ENCODE measurements at regions not wholly inside any gene's neighbourhood (a gene's known extent, or its start where the extent isn't known, plus 50 kb on each side); places are given as distances from the start of the nearest gene placed in this dataset.

- DNase-seq = no peak
Measured at GRCh38 chr2:67660015-67660602, 263.0 kb downstream of the ETAA1 start.

GRCh38 chr2:67660871-67661270 is 263.7 kb downstream of the ETAA1 start:
- no peak for DNase-seq

GRCh38 chr2:67662222-67662621 is 265.1 kb downstream of the ETAA1 start:
- no peak for DNase-seq

- DNase-seq = no peak
Measured at GRCh38 chr2:67663776-67664175, 266.6 kb downstream of the ETAA1 start.

- DNase-seq = no peak
Measured at GRCh38 chr2:67666386-67667053, 269.4 kb downstream of the ETAA1 start.

- DNase-seq = no peak
Measured at GRCh38 chr2:67667054-67667908, 270.1 kb downstream of the ETAA1 start.

- DNase-seq = no peak
Measured at GRCh38 chr2:67668538-67668937, 271.4 kb downstream of the ETAA1 start.

- DNase-seq = no peak
Measured at GRCh38 chr2:67669168-67669567, 272.0 kb downstream of the ETAA1 start.

- DNase-seq = peak; percentile 57
Measured at GRCh38 chr2:67669766-67670165, 272.6 kb downstream of the ETAA1 start.

GRCh38 chr2:67670747-67671183 is 273.6 kb downstream of the ETAA1 start:
- DNase-seq = no peak

- no peak for DNase-seq
Measured at GRCh38 chr2:67671464-67672450, 274.6 kb downstream of the ETAA1 start.

- DNase-seq = no peak
Measured at GRCh38 chr2:67674668-67675067, 277.5 kb downstream of the ETAA1 start.

- no peak for DNase-seq
Measured at GRCh38 chr2:67684991-67685390, 287.9 kb downstream of the ETAA1 start.

- no peak for DNase-seq
Measured at GRCh38 chr2:67686254-67686653, 289.1 kb downstream of the ETAA1 start.

- DNase-seq = no peak
Measured at GRCh38 chr2:67689186-67689585, 292.1 kb downstream of the ETAA1 start.

- no peak for DNase-seq
Measured at GRCh38 chr2:67689651-67690050, 292.5 kb downstream of the ETAA1 start.

GRCh38 chr2:67694445-67694844 is 297.3 kb downstream of the ETAA1 start:
- DNase-seq = peak; percentile 60

GRCh38 chr2:67701011-67701410 is 303.9 kb downstream of the ETAA1 start:
- no peak for DNase-seq

GRCh38 chr2:67702284-67702683 is 305.2 kb downstream of the ETAA1 start:
- DNase-seq = no peak

GRCh38 chr2:67702937-67703336 is 305.8 kb downstream of the ETAA1 start:
- DNase-seq = no peak

- DNase-seq = no peak
Measured at GRCh38 chr2:67706082-67706481, 308.9 kb downstream of the ETAA1 start.

GRCh38 chr2:67707896-67708295 is 310.8 kb downstream of the ETAA1 start:
- DNase-seq = no peak
